Keratinocyte (primary cell): ENCODE measurements at regions not wholly inside any gene's neighbourhood (a gene's known extent, or its start where the extent isn't known, plus 50 kb on each side); places are given as distances from the start of the nearest gene placed in this dataset.

Experiments used
- DNase-seq: peaks from one replicate; pipeline ENCODE4 v3.0.0-alpha.2; 2011; ENCODE audit warnings: low read depth, missing footprints, low spot score
- FAIRE-seq: peaks from 2 replicates; lab custom pipeline; 2011; peaks lifted over from hg19 to GRCh38; lab: Jason Lieb, UNC
- H2AFZ ChIP-seq: 2 replicates; pipeline ENCODE4 v1.6.0; 2012; ENCODE audit warnings: low read length, control low read depth, inconsistent platforms; ENCODE audit not compliant: control insufficient read depth
- H3K27ac ChIP-seq: 2 replicates; pipeline ENCODE4 v1.5.1; 2011; ENCODE audit warnings: low read length; ENCODE audit not compliant: control insufficient read depth, insufficient read depth
- H3K27me3 ChIP-seq: 3 replicates; pipeline ENCODE4 v1.6.0; 2011; ENCODE audit warnings: low read length; ENCODE audit not compliant: control insufficient read depth, insufficient read depth; ENCODE audit errors: extremely low read depth
- H3K36me3 ChIP-seq, 2 experiments: 2 replicates in 1 of 2; 3 replicates in 1 of 2; pipeline ENCODE4 v1.5.1; 2011; ENCODE audit warnings: low read length in 2 of 2, mild to moderate bottlenecking in 1 of 2; ENCODE audit not compliant: control insufficient read depth in 2 of 2, insufficient read depth in 2 of 2; ENCODE audit errors: extremely low read depth in 1 of 2
- H3K4me1 ChIP-seq: 3 replicates; pipeline ENCODE4 v1.5.1; 2011; ENCODE audit warnings: low read length; ENCODE audit not compliant: control insufficient read depth, insufficient read depth; ENCODE audit errors: extremely low read depth
- H3K4me2 ChIP-seq: 3 replicates; pipeline ENCODE4 v1.6.0; 2011; ENCODE audit warnings: low read depth, low read length; ENCODE audit not compliant: control insufficient read depth, insufficient read depth; ENCODE audit errors: extremely low read depth
- H3K4me3 ChIP-seq, 3 experiments: fragments of 200-600 bp in 1 of 3; sonication (generic) in 1 of 3; 2 replicates in 2 of 3; 3 replicates in 1 of 3; pipeline ENCODE4 v1.5.1; 2011 to 2016; ENCODE audit warnings: low read length in 3 of 3, mild to moderate bottlenecking in 3 of 3, control low read depth in 2 of 3, inconsistent platforms in 1 of 3, low read depth in 1 of 3, mixed read lengths in 1 of 3, mixed run types in 1 of 3, moderate library complexity in 1 of 3; ENCODE audit not compliant: control insufficient read depth in 2 of 3, insufficient read depth in 2 of 3; ENCODE audit errors: extremely low read depth in 1 of 3
- H3K79me2 ChIP-seq: 2 replicates; pipeline ENCODE4 v1.6.0; 2012; ENCODE audit warnings: low read length; ENCODE audit not compliant: control insufficient read depth, insufficient read depth
- H3K9ac ChIP-seq: 3 replicates; pipeline ENCODE4 v1.6.0; 2011; ENCODE audit warnings: low read length; ENCODE audit not compliant: control insufficient read depth, insufficient read depth; ENCODE audit errors: extremely low read depth
- H3K9me1 ChIP-seq: 3 replicates; pipeline ENCODE4 v1.6.0; 2011; ENCODE audit warnings: low read length; ENCODE audit not compliant: control insufficient read depth, insufficient read depth; ENCODE audit errors: extremely low read depth
- H3K9me3 ChIP-seq: 2 replicates; pipeline ENCODE4 v1.5.1; 2012; ENCODE audit warnings: low read depth, low read length; ENCODE audit not compliant: control insufficient read depth
- H4K20me1 ChIP-seq: 3 replicates; pipeline ENCODE4 v1.6.0; 2011; ENCODE audit warnings: low read length; ENCODE audit not compliant: control insufficient read depth, insufficient read depth; ENCODE audit errors: extremely low read depth
- CTCF ChIP-seq, 3 experiments: IDR thresholded peaks in 1 of 3; conservative IDR thresholded peaks in 1 of 3; optimal IDR thresholded peaks in 1 of 3; 2 replicates in 2 of 3; 3 replicates in 1 of 3; pipeline versions ENCODE3 to v1.5.1; 2011; ENCODE audit warnings: low read length in 3 of 3, mild to moderate bottlenecking in 3 of 3, moderate library complexity in 2 of 3, control low read depth in 1 of 3, inconsistent platforms in 1 of 3; ENCODE audit not compliant: insufficient read depth in 2 of 3; ENCODE audit errors: extremely low read depth in 1 of 3
- EZH2 ChIP-seq: IDR thresholded peaks from one replicate; pipeline ENCODE4 v1.6.1; 2012; ENCODE audit warnings: inconsistent platforms, mild to moderate bottlenecking, low read length, moderate library complexity
- dilution Hi-C: fragments of 300-500 bp; cut with MboI; formaldehyde crosslinking; loops from one replicate; pipeline ENCODE4 v1.7.0; 2020; ENCODE audit warnings: low sequenced_read_pairs; ENCODE audit not compliant: extremely low pct_ligation_motif_present

DNA sequence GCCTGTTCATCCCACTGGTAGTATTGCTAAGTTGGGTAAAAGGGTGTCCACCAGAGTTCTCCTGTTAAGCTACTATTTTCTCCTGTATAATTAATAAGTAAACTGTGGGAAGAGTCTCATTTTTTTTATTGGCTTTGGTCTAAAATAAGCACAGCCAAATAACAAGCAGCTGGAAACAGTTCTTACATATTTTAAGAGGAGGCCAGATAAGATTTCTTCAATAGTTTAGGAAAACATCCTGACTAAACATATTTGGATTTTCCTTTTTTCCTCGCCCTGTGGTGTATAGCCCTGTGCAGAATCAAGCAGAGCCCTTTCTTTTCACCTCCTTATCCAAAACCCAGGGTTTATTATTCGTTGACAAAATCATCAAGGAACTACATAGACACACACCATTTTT is 122.2 kb upstream of the ZNF608 start:
- no peaks in the 10 kb centered on the region for H3K9me1 ChIP-seq
- no peak overlapping the region for H3K9ac ChIP-seq
- H3K27ac ChIP-seq, result no peak overlapping the region
- no peak for TF ChIP-seq CTCF (optimal IDR thresholded peaks at IDR 0.05 in 1 of 3, IDR thresholded peaks at IDR 0.05 in 1 of 3, conservative IDR thresholded peaks at IDR 0.05 in 1 of 3; ENCODE audit: extremely low read depth in 1 of 3, insufficient read depth in 2 of 3, low read length in 3 of 3)
- TF ChIP-seq EZH2, result no peak
- H2AFZ ChIP-seq, result no peak overlapping the region
- no peaks in the 10 kb centered on the region for H3K36me3 ChIP-seq
- H3K27me3 ChIP-seq, result no peaks in the 10 kb centered on the region
- DNase-seq (no peak), FAIRE-seq (no peak)
- H3K4me3 ChIP-seq, result no peak overlapping the region
- H3K79me2 ChIP-seq, result no peaks in the 10 kb centered on the region
- no peaks in the 10 kb centered on the region for H4K20me1 ChIP-seq
- H3K4me2 ChIP-seq, result no peak overlapping the region
- H3K9me3 ChIP-seq, result no peaks in the 10 kb centered on the region
- H3K4me1 ChIP-seq, result no peaks in the 10 kb centered on the region
- dilution Hi-C loops, result no loop called here

GRCh38 chr5:124869426-124870033 is 123.1 kb upstream of the ZNF608 start:
- no peak for FAIRE-seq
- no peaks in the 10 kb centered on the region for H3K9me1 ChIP-seq

More at GRCh38 chr5:124869426-124870033, 123.1 kb upstream of the ZNF608 start:
- Histone ChIP-seq H2AFZ (no peak overlapping the region), H3K27ac (no peak overlapping the region), H3K4me1 (no peaks in the 10 kb centered on the region), H4K20me1 (no peaks in the 10 kb centered on the region), H3K9ac (no peak overlapping the region), H3K27me3 (no peaks in the 10 kb centered on the region), H3K4me2 (no peak overlapping the region), H3K36me3 (no peaks in the 10 kb centered on the region), H3K79me2 (no peaks in the 10 kb centered on the region), H3K9me3 (no peaks in the 10 kb centered on the region), H3K4me3 (no peak overlapping the region)
- dilution Hi-C loops, result no loop called here
- no peak for TF ChIP-seq CTCF (optimal IDR thresholded peaks at IDR 0.05 in 1 of 3, IDR thresholded peaks at IDR 0.05 in 1 of 3, conservative IDR thresholded peaks at IDR 0.05 in 1 of 3; ENCODE audit: extremely low read depth in 1 of 3, insufficient read depth in 2 of 3, low read length in 3 of 3)
- no peak for DNase-seq
